Adipocyte (in vitro differentiated cells): ENCODE measurements at regions not wholly inside any gene's neighbourhood (a gene's known extent, or its start where the extent isn't known, plus 50 kb on each side); places are given as distances from the start of the nearest gene placed in this dataset.
A peak's percentile ranks its signal among the peaks of the same experiment; 100 is the strongest.

Experiments used
- DNase-seq: peaks from one replicate; pipeline ENCODE4 v3.0.0-alpha.2; 2015; ENCODE audit warnings: low read depth
- H3K27me3 ChIP-seq: replicated peaks from 2 replicates; pipeline ENCODE4 v1.7.0; 2013; ENCODE audit warnings: mild to moderate bottlenecking, low read length, moderate library complexity; ENCODE audit not compliant: control insufficient read depth, insufficient read depth
- H3K36me3 ChIP-seq: 2 replicates; pipeline ENCODE4 v1.7.0; 2013; ENCODE audit warnings: low read length, mild to moderate bottlenecking, moderate library complexity; ENCODE audit not compliant: control insufficient read depth, insufficient read depth, severe bottlenecking
- H3K4me1 ChIP-seq: 2 replicates; pipeline ENCODE4 v1.7.0; 2013; ENCODE audit warnings: mild to moderate bottlenecking, low read length, moderate library complexity; ENCODE audit not compliant: control insufficient read depth, insufficient read depth
- H3K4me3 ChIP-seq: 2 replicates; pipeline ENCODE4 v1.7.0; 2013; ENCODE audit warnings: mild to moderate bottlenecking, low read length, moderate library complexity
- H3K9ac ChIP-seq: 2 replicates; pipeline ENCODE4 v1.7.0; 2013; ENCODE audit warnings: mild to moderate bottlenecking, low read length, moderate library complexity
- H3K9me3 ChIP-seq: 2 replicates; pipeline ENCODE4 v1.7.0; 2013; ENCODE audit warnings: mild to moderate bottlenecking, low read length, moderate library complexity; ENCODE audit not compliant: control insufficient read depth

DNA sequence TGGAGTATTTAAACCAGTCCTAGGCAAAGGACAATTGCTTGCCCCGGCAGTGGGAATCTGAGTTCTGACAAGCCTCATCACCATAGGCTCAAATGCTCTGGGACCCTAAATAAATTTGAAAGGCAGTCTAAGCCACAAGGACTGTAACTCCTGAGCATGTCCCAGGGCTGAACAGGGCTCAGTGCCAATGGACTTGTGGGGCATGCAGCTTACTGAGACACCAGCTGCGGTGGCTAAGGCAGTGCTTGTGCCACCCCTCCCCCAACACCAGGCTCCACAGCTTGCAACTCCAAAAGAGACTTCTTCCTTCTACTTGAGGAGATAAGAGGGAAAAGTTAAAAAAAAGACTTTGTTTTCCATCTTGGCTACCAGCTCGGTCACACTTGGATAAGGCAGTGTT lies 289.7 kb upstream of the DCBLD2 start:
- Histone ChIP-seq H3K27me3 (no peaks in the 10 kb centered on the region), H3K4me3 (no peak overlapping the region), H3K36me3 (no peaks in the 10 kb centered on the region), H3K9me3 (peaks cover 9% of the 10 kb centered on the region), H3K9ac (no peak overlapping the region), H3K4me1 (peaks cover 6% of the 10 kb centered on the region)
- no peak for DNase-seq

GRCh38 chr3:99188936-99189335 lies 287.4 kb upstream of the DCBLD2 start:
- Histone ChIP-seq H3K4me1 (peaks cover 6% of the 10 kb centered on the region), H3K9ac (no peak overlapping the region), H3K36me3 (no peaks in the 10 kb centered on the region), H3K4me3 (no peak overlapping the region), H3K27me3 (no peaks in the 10 kb centered on the region), H3K9me3 (peaks cover 4% of the 10 kb centered on the region)
- no peak for DNase-seq

DNA sequence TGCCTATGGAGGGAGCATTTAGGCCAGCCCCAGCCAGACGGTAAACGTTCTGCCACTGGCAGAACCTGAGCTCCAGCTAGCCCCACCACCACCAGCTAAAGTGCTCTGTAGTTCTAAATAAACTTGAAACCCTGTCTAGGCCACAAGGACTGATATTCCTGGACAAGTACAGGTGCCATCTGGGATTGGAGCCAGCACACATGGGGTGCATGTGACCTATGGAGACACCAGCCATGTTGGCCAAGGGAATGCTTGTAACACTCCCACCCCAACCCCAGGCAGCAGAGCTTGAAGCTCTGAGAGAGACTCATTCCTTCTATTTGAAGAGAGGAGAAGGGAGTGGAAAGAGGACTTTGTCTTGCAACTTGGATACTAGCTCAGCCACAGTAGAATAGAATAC lies 284.5 kb upstream of the DCBLD2 start:
- H3K4me1 ChIP-seq, result no peaks in the 10 kb centered on the region
- H3K9me3 ChIP-seq, result no peaks in the 10 kb centered on the region
- H3K4me3 ChIP-seq, result no peak overlapping the region
- no peak overlapping the region for H3K9ac ChIP-seq
- H3K36me3 ChIP-seq, result no peaks in the 10 kb centered on the region
- DNase-seq, result no peak
- no peaks in the 10 kb centered on the region for H3K27me3 ChIP-seq

DNA sequence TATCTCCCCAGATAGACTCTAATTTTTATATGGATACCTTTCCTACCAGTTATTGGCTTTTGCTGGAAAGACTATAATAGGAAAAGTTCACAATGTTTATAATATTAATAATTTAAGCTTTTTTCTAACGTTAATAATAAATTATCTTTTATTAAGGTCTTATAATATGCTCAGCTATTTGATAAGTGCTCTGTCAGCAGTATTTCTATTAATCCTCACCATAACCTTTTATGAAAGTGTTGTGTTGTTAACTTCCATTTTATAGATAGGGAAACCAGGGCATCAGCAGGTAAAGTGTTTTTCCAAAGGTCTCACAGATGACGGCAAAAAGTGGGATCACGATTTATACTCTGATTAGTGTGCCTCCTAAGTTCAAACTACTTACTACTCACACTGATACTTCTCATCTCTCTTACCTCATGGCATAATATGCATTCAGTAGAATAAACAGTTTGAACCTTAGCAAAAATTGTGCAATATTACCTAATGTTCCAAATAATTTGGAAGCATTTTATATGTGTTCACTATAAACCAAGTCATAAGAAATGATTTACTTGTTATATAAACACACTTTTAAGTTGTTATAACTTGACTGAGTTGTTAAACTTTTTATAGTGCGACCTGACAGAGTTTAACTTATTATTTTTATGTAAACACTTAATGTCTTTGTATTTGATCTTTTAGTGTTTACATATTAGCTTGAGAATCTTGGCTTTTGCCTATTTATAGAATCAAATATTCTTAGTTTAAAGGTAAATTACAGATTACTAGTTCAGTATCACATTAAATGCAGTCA lies 274.9 kb upstream of the DCBLD2 start:
- Histone ChIP-seq H3K4me1 (peaks cover 5% of the 10 kb centered on the region), H3K27me3 (no peaks in the 10 kb centered on the region), H3K4me3 (no peak overlapping the region), H3K36me3 (no peaks in the 10 kb centered on the region), H3K9me3 (no peaks in the 10 kb centered on the region), H3K9ac (no peak overlapping the region)
- peak; percentile 18 for DNase-seq

DNA sequence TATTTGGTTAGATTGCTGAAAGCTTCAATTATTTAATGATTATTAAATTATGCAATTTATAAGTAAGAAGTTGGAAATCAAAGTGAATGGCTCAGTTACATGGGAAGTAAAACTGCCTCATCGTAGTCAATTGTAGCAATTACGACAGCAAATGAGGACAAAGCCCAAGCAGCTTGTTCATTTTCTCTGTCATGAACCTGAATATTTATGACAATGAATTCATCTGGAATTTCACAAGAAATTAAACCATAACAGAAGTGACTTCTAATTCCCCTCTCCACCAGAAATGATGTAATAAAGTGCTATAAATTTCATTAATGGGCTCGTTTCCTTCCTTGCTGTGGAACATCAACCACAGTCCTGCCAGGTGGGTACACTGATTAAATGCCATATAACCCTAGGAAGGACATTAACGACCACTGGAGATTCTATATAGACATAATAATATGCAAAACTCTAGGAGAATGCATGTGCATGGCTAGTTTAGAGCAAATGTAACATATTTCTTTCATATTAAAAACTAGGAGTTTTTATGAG lies 273.8 kb upstream of the DCBLD2 start:
- peaks cover 5% of the 10 kb centered on the region for H3K4me1 ChIP-seq
- DNase-seq, result no peak
- H3K9ac ChIP-seq, result no peak overlapping the region
- no peaks in the 10 kb centered on the region for H3K36me3 ChIP-seq
- no peaks in the 10 kb centered on the region for H3K9me3 ChIP-seq
- H3K27me3 ChIP-seq, result no peaks in the 10 kb centered on the region
- H3K4me3 ChIP-seq, result no peak overlapping the region

DNA sequence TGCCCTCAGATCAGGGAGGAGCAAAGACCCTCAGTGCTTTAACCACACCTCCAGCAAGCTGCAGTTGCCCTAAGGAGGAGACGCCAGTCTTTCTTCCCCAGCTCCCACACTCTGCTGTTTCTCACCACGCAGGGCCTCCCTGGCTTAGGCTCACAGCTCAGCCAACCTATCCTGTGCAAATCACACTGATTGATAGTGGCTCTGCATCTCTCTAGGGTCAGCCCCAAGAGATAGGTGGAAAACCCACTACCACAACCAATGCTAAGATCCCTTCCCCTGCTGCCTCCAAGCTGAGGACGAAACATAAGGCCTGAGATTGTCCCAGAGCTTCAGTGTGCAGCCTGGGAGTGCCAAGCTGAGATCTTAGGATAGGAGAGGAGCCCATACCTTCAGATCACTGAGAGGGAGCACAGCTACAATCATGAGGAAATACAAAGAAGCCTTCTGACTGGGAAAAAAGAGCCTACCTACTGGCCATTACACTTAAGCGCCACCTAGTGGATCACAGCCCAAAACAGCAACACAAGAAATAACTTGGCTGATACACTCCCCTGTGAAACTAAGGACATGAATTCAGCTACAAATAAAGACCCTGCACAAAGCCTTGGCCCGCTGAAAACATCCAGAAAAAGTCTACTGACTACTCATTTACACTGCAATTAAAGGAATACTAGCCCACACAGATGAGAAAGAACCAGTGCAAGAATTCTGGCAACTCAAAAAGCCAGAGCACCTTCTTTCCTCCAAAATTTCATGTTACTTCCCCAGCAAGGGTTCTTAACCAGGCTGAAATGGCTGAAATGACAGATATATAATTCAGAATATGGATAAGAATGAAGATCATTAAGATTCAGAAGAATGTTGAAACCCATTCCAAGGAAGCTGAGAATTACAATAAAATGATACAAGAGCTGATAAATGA lies 271.5 kb upstream of the DCBLD2 start:
- Histone ChIP-seq H3K27me3 (no peaks in the 10 kb centered on the region), H3K4me3 (no peak overlapping the region), H3K36me3 (no peaks in the 10 kb centered on the region), H3K4me1 (peaks cover 5% of the 10 kb centered on the region), H3K9me3 (peaks cover 4% of the 10 kb centered on the region), H3K9ac (no peak overlapping the region)
- peak; percentile 84 for DNase-seq

GRCh38 chr3:99171800-99172199 lies 270.3 kb upstream of the DCBLD2 start:
- Histone ChIP-seq H3K9me3 (peaks cover 4% of the 10 kb centered on the region), H3K4me3 (no peak overlapping the region), H3K36me3 (no peaks in the 10 kb centered on the region), H3K9ac (no peak overlapping the region), H3K4me1 (peaks cover 5% of the 10 kb centered on the region), H3K27me3 (no peaks in the 10 kb centered on the region)
- no peak for DNase-seq

DNA sequence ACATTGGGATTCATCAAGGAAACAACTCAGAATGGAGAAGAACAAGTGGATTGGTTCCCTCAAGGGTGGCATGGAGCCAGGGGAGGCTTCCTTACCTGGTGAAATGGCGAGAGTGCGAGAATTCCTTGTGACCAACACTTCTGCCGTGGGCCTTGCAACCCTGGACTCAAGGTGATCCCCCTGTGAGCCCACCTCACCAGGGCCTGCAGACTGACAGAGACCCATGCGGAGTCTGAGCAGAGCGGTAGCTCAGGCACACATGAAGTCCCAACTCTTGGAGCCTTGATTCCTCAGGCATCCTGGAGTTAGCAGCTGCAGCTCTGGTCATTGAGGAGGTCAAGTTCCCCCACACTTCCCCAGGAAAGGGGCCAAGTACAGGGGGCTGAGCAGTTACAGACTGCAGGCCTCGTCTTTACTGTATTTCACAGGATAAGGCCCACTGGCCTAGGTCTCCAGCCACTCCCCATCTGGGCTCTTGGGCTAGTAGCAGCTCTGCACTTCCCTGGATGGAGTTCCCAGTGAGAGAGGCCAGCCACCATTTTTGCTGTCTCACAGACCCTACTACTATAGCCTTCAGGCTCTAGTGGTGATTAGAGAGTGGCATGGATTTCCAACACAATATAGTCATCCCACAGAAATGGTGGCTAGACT lies 269.5 kb upstream of the DCBLD2 start:
- Histone ChIP-seq H3K27me3 (no peaks in the 10 kb centered on the region), H3K36me3 (no peaks in the 10 kb centered on the region), H3K4me1 (no peaks in the 10 kb centered on the region), H3K9me3 (peaks cover 4% of the 10 kb centered on the region), H3K9ac (no peak overlapping the region), H3K4me3 (no peak overlapping the region)
- no peak for DNase-seq

DNA sequence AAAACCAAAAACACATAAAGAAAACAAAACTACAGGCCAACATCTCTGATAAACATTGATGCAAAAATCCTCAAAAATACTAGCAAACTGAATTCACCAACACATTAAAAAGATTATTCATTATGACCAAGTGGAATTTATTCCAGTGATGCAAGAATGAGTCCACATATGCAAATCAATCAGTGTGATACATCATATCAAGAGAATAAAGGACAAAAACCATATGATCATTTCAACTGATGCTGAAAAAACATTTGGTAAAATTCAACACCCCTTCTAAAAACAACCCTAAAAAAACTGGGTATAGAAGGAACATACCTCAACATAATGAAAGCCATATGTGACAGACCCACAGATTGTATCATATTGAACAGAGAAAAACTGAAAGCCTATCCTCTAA lies 265.6 kb upstream of the DCBLD2 start:
- DNase-seq, result peak; percentile 49
- Histone ChIP-seq H3K4me3 (no peak overlapping the region), H3K4me1 (no peaks in the 10 kb centered on the region), H3K9ac (no peak overlapping the region), H3K36me3 (no peaks in the 10 kb centered on the region), H3K9me3 (peaks cover 4% of the 10 kb centered on the region), H3K27me3 (no peaks in the 10 kb centered on the region)

DNA sequence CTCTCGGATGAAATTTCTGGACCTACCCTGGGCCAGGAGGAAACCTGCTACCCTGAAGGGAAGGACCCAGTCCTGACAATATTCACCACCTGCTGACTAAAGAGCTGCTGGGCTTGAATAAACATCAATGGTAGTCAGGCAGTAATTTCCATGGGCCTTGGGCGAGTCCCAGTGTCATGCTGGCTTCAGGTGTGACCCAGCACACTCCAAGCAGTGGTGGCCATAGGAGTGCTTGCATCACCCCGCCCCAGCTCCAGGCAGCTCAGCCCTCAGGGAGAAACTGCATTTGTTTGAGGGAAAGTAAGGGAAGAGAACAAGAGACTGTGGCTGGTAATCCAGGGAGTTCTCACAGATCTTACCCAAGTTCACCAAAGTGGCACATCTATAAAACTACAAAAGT lies 261.8 kb upstream of the DCBLD2 start:
- no peaks in the 10 kb centered on the region for H3K4me1 ChIP-seq
- peaks cover 15% of the 10 kb centered on the region for H3K9me3 ChIP-seq
- no peak overlapping the region for H3K4me3 ChIP-seq

DNA sequence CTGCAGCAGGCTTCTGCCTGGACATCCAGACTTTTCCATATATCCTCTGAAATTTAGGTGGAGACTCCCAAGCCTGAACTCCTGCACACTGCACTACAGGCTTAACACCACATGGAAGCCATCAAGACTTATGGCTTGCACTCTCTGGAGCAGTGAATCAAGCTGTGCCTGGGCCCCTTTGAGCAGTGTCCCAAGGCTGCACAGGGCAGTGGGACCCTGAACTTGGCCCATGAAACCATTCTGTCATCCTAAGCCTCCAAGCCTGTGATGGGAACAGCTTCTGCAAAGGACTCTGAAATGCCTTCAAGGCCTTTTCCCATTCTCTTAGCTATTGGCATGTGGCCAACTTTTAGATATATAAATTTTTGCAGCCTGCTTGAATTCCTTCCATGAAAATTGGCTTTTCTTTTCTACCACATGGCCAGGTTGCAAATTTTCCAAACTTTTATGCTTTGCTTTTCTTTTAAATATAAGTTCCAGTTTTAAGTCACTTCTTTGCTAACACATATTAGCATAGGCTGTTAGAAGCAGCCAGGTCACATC lies 257.8 kb upstream of the DCBLD2 start:
- no peak for DNase-seq
- H3K9ac ChIP-seq, result no peak overlapping the region

More for the DNA sequence above, 261.8 kb upstream of the DCBLD2 start:
- no peak for DNase-seq
- Histone ChIP-seq H3K36me3 (no peaks in the 10 kb centered on the region), H3K9ac (no peak overlapping the region), H3K27me3 (no peaks in the 10 kb centered on the region)

More for the DNA sequence above, 257.8 kb upstream of the DCBLD2 start:
- no peaks in the 10 kb centered on the region for H3K36me3 ChIP-seq
- H3K9me3 ChIP-seq, result peaks cover 19% of the 10 kb centered on the region
- no peaks in the 10 kb centered on the region for H3K27me3 ChIP-seq
- H3K4me1 ChIP-seq, result no peaks in the 10 kb centered on the region
- peak overlapping the region; percentile 51 for H3K4me3 ChIP-seq
